ENCODE measurements at regions not wholly inside any gene's neighbourhood (a gene's known extent, or its start where the extent isn't known, plus 50 kb on each side); places are given as distances from the start of the nearest gene placed in this dataset.
"Not testable (repeated sequence)": the region's sequence is repeated elsewhere in the genome, so short reads cannot be mapped to it uniquely, and the experiment has no call there.

DNA sequence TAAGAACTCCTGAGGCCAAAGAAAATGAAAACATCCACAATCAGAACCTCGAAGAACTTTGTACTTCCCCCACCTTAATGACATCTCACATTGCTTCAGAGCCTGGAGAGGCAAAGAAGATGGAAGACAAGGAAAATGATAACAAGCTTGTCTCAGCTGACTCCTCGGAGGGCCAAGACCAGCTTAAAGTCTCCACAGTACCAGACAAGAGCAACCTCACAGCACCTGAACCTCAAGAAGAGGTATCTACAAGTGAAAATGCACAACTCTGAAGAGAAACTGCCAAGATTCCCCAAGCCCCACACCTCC lies 97.5 kb downstream of the HNRNPD start:
- H3K36me3 ChIP-seq (ENCODE audit: control insufficient read depth, insufficient read depth, low read length), result no peaks in the 10 kb centered on the region
- TF ChIP-seq CTCF (conservative IDR thresholded peaks at IDR 0.05), result no peak
- no peaks in the 10 kb centered on the region for H3K4me1 ChIP-seq (ENCODE audit: control insufficient read depth, insufficient read depth, low read length)
- peaks cover 31% of the 10 kb centered on the region for H3K27me3 Mint-ChIP-seq (ENCODE audit: insufficient read depth)
- H3K27me3 ChIP-seq (ENCODE audit: control insufficient read depth, insufficient read depth, low read length, poor library complexity, severe bottlenecking), result no peaks in the 10 kb centered on the region
- WGBS, 2 experiments (ENCODE audit: insufficient coverage in 1 of 2, insufficient read length in 1 of 2), result 84 to 93% methylated on average over 2 of the region's 2 CpGs
- H3K9ac ChIP-seq (ENCODE audit: extremely low read depth, low read length, poor library complexity, severe bottlenecking), result no peak overlapping the region
- H3K9me3 ChIP-seq (ENCODE audit: control insufficient read depth, low read length), result no peaks in the 10 kb centered on the region
- no peak for DNase-seq
- no peak overlapping the region for H3K27ac Mint-ChIP-seq
- H3K4me3 ChIP-seq (ENCODE audit: low read length), result no peak overlapping the region
- no peaks in the 10 kb centered on the region for H3K36me3 Mint-ChIP-seq (ENCODE audit: low read depth)
- H3K27ac ChIP-seq (ENCODE audit: low read depth, low read length), result no peak overlapping the region
- peaks cover 5% of the 10 kb centered on the region for H3K4me1 Mint-ChIP-seq
- H3K9me3 Mint-ChIP-seq, result no peaks in the 10 kb centered on the region
- no peak overlapping the region for H3K4me3 Mint-ChIP-seq

DNA sequence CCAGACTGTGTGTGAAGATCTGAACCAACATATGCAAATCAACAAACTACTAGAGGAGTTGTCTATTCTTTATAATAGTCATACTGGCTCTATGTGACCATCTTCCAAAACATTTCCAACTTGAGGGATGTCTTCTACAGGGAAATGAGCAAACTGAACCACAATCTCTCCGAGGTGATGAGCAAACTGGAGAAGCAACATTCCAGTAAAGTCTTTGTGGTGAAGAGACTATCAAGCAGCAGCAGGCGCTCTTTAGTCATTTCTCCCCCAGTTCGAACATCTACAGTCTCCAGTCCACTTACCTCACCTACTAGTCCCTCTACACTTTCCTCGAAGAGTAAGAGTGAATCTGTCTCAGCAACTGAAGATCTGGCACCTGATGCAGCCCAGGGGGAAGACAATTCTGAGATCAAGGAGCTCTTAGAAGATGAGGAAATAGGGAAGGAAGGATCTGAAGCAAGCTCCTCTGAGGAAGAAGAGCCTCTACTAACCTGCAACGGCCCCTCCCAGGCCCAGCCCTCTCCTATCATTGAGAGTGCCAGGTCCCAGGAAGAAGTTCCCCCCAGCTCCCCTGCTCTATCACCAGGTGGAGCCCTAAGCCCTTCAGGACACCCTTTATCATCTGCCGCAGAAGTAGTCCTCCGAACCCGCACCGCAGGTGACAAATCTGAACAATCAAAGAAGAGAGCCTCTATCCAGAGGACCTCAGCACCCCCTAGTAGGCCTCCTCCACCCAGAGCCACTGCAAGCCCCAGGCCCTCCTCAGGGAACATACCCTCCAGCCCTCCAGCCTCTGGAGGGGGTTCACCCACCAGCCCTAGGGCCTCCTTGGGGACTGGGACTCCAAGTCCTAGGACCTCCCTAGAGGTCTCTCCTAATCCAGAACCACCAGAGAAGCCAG lies 98.1 kb downstream of the HNRNPD start:
- Histone ChIP-seq H3K27me3 (ENCODE audit: control insufficient read depth, insufficient read depth, low read length, poor library complexity, severe bottlenecking) (no peaks in the 10 kb centered on the region), H3K4me1 (ENCODE audit: control insufficient read depth, insufficient read depth, low read length) (no peaks in the 10 kb centered on the region), H3K36me3 (ENCODE audit: control insufficient read depth, insufficient read depth, low read length) (no peaks in the 10 kb centered on the region), H3K9ac (ENCODE audit: extremely low read depth, low read length, poor library complexity, severe bottlenecking) (no peak overlapping the region), H3K27ac (ENCODE audit: low read depth, low read length) (no peak overlapping the region), H3K4me3 (ENCODE audit: low read length) (no peak overlapping the region), H3K9me3 (ENCODE audit: control insufficient read depth, low read length) (no peaks in the 10 kb centered on the region)
- no peaks in the 10 kb centered on the region for H3K9me3 Mint-ChIP-seq
- no peak overlapping the region for H3K4me3 Mint-ChIP-seq
- peak; percentile 69 for TF ChIP-seq CTCF (conservative IDR thresholded peaks at IDR 0.05)
- peaks cover 5% of the 10 kb centered on the region for H3K4me1 Mint-ChIP-seq
- DNase-seq, result peak; percentile 67
- no peak overlapping the region for H3K27ac Mint-ChIP-seq
- no peaks in the 10 kb centered on the region for H3K36me3 Mint-ChIP-seq (ENCODE audit: low read depth)
- H3K27me3 Mint-ChIP-seq (ENCODE audit: insufficient read depth), result peaks cover 31% of the 10 kb centered on the region
- WGBS, 2 experiments (ENCODE audit: insufficient coverage in 1 of 2, insufficient read length in 1 of 2), result 87 to 100% methylated on average over 2 to 9 of the region's 9 CpGs

DNA sequence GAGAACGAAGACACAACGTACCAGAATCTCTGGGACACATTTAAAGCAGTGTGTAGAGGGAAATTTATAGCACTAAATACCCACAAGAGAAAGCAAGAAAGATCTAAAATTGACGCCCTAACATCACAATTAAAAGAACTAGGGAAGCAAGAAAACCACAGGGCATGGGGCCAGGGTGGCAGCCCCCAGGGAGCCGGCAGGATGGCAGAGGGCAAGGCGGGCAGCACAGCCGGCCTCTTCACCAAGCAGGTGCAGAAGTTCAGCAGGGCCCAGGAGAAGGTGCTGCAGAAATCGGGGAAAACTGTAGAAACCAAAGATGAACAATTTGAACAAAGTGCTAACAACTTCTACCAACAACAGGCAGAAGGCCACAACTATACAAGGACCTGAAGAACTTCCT lies 99.1 kb downstream of the HNRNPD start:
- not testable (repeated sequence) for H3K27ac ChIP-seq (ENCODE audit: low read depth, low read length); H3K4me3 Mint-ChIP-seq; DNase-seq; H3K4me3 ChIP-seq (ENCODE audit: low read length); H3K9me3 Mint-ChIP-seq; H3K36me3 Mint-ChIP-seq (ENCODE audit: low read depth); H3K4me1 ChIP-seq (ENCODE audit: control insufficient read depth, insufficient read depth, low read length); H3K9me3 ChIP-seq (ENCODE audit: control insufficient read depth, low read length); H3K9ac ChIP-seq (ENCODE audit: extremely low read depth, low read length, poor library complexity, severe bottlenecking); H3K27me3 ChIP-seq (ENCODE audit: control insufficient read depth, insufficient read depth, low read length, poor library complexity, severe bottlenecking); H3K4me1 Mint-ChIP-seq; H3K27ac Mint-ChIP-seq; H3K36me3 ChIP-seq (ENCODE audit: control insufficient read depth, insufficient read depth, low read length)
- WGBS, 2 experiments (ENCODE audit: insufficient coverage in 1 of 2, insufficient read length in 1 of 2), result 84 to 88% methylated on average over 3 to 7 of the region's 7 CpGs
- H3K27me3 Mint-ChIP-seq (ENCODE audit: insufficient read depth), result peaks cover 31% of the 10 kb centered on the region

- H3K27me3 Mint-ChIP-seq (ENCODE audit: insufficient read depth), result peaks cover 14% of the 10 kb centered on the region
- H3K27me3 ChIP-seq (ENCODE audit: control insufficient read depth, insufficient read depth, low read length, poor library complexity, severe bottlenecking); H3K9ac ChIP-seq (ENCODE audit: extremely low read depth, low read length, poor library complexity, severe bottlenecking); H3K36me3 Mint-ChIP-seq (ENCODE audit: low read depth); H3K4me3 Mint-ChIP-seq; H3K36me3 ChIP-seq (ENCODE audit: control insufficient read depth, insufficient read depth, low read length); H3K27ac Mint-ChIP-seq; H3K9me3 Mint-ChIP-seq; DNase-seq; H3K27ac ChIP-seq (ENCODE audit: low read depth, low read length); H3K4me3 ChIP-seq (ENCODE audit: low read length); H3K9me3 ChIP-seq (ENCODE audit: control insufficient read depth, low read length); H3K4me1 ChIP-seq (ENCODE audit: control insufficient read depth, insufficient read depth, low read length): not testable (repeated sequence)
- H3K4me1 Mint-ChIP-seq, result peaks cover 12% of the 10 kb centered on the region
- 86 to 94% methylated on average over 2 to 4 of the region's 4 CpGs for WGBS, 2 experiments (ENCODE audit: insufficient coverage in 1 of 2, insufficient read length in 1 of 2)
These were observed 101.3 kb downstream of the HNRNPD start for GRCh38 chr4:82272523-82272922.

DNA sequence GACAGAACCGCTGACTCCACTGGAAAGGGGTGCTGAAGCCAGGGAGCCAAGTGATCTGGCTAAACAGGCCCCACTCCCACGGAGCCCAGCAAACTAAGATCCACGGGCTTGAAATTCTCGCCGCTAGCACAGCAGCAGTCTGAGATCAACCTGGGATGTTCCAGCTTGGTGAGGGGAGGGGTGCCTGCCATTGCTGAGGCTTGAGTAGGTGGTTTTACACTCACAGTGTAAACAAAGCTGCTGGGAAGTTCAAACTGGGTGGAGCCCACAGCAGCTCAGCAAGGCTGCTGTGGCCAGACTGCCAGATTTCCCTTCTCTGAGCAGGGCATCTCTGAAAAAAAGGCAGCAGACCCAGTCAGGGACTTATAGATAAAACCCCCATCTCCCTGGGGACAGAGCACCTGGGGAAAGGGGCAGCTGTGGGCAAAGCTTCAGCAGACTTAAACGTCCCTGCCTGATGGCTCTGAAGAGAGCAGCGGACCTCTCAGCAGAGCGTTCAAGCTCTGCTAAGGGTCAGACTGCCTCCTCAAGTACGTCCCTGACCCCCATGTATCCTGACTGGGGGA lies 101.8 kb downstream of the HNRNPD start:
- H3K9me3 ChIP-seq (ENCODE audit: control insufficient read depth, low read length); H3K27ac Mint-ChIP-seq; H3K27me3 ChIP-seq (ENCODE audit: control insufficient read depth, insufficient read depth, low read length, poor library complexity, severe bottlenecking); H3K27me3 Mint-ChIP-seq (ENCODE audit: insufficient read depth); H3K27ac ChIP-seq (ENCODE audit: low read depth, low read length); H3K4me3 Mint-ChIP-seq; H3K4me3 ChIP-seq (ENCODE audit: low read length); H3K4me1 ChIP-seq (ENCODE audit: control insufficient read depth, insufficient read depth, low read length); H3K9ac ChIP-seq (ENCODE audit: extremely low read depth, low read length, poor library complexity, severe bottlenecking); H3K36me3 Mint-ChIP-seq (ENCODE audit: low read depth); H3K9me3 Mint-ChIP-seq; H3K36me3 ChIP-seq (ENCODE audit: control insufficient read depth, insufficient read depth, low read length): not testable (repeated sequence)
- peaks cover 12% of the 10 kb centered on the region for H3K4me1 Mint-ChIP-seq
- peak; percentile 48 for DNase-seq
- WGBS, 2 experiments (ENCODE audit: insufficient coverage in 1 of 2, insufficient read length in 1 of 2), result 77 to 81% methylated on average over 8 to 9 of the region's 9 CpGs
